Mucosa of descending colon (tissue), 3 donors: ENCODE measurements at regions not wholly inside any gene's neighbourhood (a gene's known extent, or its start where the extent isn't known, plus 50 kb on each side); places are given as distances from the start of the nearest gene placed in this dataset.

Experiments
- ATAC-seq: fragments of 200-7000 bp; cut with Tn5 transposase; one replicate; pipeline ENCODE4 v1.9.1; 2020; ENCODE audit warnings: mild to moderate bottlenecking, moderate library complexity
- DNase-seq, 3 donors: peaks; one replicate each; pipeline ENCODE4 v3.0.0-alpha.2; 2020
- H3K36me3 ChIP-seq: fragments of 200-600 bp; one replicate; pipeline ENCODE4 v1.8.0; 2021; ENCODE audit warnings: low read depth, mild to moderate bottlenecking
- H3K4me1 ChIP-seq: fragments of 200-600 bp; one replicate; pipeline ENCODE4 v1.8.0; 2021; ENCODE audit warnings: low read depth, mild to moderate bottlenecking
- H3K4me3 ChIP-seq: fragments of 200-600 bp; one replicate; pipeline ENCODE4 v1.8.0; 2021; ENCODE audit warnings: mild to moderate bottlenecking
- H3K9me3 ChIP-seq: fragments of 200-600 bp; one replicate; pipeline ENCODE4 v1.8.0; 2021; ENCODE audit warnings: mild to moderate bottlenecking
- intact Hi-C, 2 donors: fragments of 100-400 bp; cut with DNase I in 1 of 2; cut with micrococcal nuclease in 1 of 2; formaldehyde crosslinking; loops; one replicate each; pipeline versions ENCODE4 v1.11.0 to v1.11.1; 2022; cut with DNase I, micrococcal nuclease
- TF ChIP-seq, protein P1 (sequence below): fragments of 200-600 bp; IDR thresholded peaks from one replicate; pipeline ENCODE4 v1.8.0; 2022; ENCODE audit warnings: antibody characterized with exemption, mild to moderate bottlenecking
- donor health status: DM: no; HTN: no; CAD: no; lungs with moderate emphysema.
- donor health status: DM: no; HTN: no; CAD: no.
- donor health status: DM: no; HTN: yes; CAD: no.

DNA sequence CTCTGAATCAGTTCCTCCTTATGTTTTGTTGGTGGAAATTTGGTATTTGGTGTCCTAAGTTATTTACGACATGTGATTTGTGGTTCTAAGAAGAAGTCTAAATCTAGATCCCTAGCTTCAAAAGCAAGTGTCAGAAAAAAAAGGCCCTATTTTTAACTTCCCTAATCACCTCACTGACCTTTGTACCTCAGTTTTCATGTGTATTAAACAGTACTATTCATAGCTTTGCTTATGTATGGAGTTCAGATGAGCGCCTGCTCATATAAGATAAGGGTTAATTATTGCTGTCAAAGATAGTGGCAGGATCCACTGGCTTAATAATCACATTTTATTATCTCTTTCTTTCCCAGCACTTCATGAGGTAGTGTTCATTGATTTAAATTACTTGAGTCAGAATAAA, 318.2 kb downstream of the PARP8 start:
- DNase-seq = no peak
- ATAC-seq = no peak
- no peaks in the 10 kb centered on the region for H3K9me3 ChIP-seq
- no peaks in the 10 kb centered on the region for H3K4me1 ChIP-seq
- TF ChIP-seq, protein P1, sequence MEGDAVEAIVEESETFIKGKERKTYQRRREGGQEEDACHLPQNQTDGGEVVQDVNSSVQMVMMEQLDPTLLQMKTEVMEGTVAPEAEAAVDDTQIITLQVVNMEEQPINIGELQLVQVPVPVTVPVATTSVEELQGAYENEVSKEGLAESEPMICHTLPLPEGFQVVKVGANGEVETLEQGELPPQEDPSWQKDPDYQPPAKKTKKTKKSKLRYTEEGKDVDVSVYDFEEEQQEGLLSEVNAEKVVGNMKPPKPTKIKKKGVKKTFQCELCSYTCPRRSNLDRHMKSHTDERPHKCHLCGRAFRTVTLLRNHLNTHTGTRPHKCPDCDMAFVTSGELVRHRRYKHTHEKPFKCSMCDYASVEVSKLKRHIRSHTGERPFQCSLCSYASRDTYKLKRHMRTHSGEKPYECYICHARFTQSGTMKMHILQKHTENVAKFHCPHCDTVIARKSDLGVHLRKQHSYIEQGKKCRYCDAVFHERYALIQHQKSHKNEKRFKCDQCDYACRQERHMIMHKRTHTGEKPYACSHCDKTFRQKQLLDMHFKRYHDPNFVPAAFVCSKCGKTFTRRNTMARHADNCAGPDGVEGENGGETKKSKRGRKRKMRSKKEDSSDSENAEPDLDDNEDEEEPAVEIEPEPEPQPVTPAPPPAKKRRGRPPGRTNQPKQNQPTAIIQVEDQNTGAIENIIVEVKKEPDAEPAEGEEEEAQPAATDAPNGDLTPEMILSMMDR = no peak
- H3K36me3 ChIP-seq = no peaks in the 10 kb centered on the region
- intact Hi-C loops = no loop called here
- no peak overlapping the region for H3K4me3 ChIP-seq

DNA sequence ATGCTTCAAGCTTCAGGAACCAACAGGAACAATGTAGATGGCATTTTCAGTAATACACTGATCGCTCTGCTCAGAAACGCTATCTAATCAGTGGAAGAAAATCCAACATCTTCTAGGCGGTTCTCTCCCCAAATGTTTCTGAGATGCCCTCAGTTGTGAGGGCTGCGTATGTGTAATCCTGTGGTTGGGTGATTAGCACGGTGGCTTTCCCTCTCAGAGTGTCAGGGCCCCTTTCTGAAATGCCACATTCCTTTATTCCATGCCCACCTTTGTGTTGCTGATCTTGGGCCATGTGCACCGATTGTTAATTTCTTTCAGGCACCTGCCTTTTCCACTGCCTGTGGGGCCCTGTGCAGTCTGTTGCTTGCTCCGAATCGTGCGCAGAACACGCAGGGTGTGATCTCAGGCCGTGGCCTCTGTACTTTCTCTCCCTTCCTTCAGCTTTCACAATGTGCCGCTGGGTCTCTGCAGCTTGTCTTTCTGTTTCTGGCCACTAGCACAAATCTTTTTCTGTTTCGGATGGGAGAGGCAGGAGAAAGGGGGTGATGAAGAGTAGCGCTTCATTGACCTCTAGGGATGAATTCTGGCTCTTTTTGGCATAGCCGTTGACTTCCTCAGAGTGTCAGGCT, 324.0 kb downstream of the PARP8 start:
- TF ChIP-seq, protein P1 = no peak
- H3K4me3 ChIP-seq = no peak overlapping the region
- no peaks in the 10 kb centered on the region for H3K9me3 ChIP-seq
- intact Hi-C loops = no loop called here
- ATAC-seq = no peak
- H3K36me3 ChIP-seq = no peaks in the 10 kb centered on the region
- DNase-seq = no peak
- no peaks in the 10 kb centered on the region for H3K4me1 ChIP-seq

DNA sequence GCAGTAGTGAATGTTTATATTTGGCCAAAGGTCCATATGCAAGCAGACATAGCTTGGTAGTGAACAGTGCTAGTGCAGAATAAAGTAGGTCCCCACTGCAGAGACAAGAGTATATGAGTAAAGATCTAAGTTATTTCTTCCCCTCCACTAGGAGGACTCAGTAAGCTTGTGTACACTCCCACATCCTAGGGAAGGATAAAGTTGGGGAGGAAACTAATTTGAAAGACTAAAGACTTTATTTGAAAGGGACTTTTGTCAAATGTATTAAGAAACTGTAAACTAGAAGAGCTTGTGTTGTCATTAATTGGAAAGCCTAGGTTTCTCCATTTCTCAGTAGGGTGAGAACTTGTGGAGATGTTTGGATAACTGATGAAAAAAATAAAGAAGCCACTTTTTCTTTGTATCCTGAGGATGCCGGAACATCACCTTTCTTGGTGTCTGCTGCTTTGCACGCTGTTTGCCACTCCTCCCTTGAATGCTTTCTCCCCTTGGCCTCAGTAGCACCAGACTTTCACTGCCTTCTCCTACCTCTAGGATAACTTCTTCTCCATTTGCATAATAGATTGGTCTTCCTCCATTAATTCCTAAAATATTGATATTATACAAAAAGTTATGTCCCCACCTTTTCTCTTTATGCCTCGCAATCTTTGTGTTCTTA, 329.0 kb downstream of the PARP8 start:
- intact Hi-C loops = no loop called here
- Histone ChIP-seq H3K4me1 (no peaks in the 10 kb centered on the region), H3K4me3 (no peak overlapping the region), H3K36me3 (no peaks in the 10 kb centered on the region), H3K9me3 (no peaks in the 10 kb centered on the region)
- DNase-seq (no peak), ATAC-seq (no peak)
- TF ChIP-seq, protein P1 = no peak

DNA sequence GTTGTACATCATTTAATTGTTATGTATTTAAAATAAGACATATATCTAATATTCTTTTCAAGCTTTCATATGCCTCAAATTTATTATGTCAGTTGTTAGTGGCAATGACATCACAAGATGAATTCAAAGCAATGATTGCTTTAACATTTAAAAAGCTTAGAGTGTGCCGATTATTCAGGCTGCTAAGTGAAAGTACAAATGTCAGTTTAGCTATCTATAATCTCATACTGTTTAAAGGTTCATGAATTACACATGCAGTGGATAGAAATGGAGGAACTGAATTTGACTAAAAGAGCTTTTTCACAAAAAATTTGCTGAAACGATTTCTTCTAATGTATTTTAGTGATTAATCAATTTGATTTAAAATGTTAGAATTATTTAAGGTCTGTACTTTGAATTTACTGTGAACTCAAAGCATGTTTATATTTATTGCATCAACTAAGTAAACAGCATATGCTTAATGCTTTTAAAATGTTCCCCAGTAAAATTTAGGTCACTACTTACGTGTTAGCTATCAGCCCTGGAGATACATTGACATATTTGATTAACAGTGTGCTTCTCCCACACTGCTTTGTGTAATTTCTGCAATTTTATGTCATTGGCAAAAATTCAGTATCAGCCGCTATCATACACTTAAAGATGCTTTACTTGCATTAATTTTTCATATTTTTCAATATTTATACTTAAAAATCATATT, 334.9 kb downstream of the PARP8 start:
- intact Hi-C loops = no loop called here
- TF ChIP-seq, protein P1 = no peak
- no peaks in the 10 kb centered on the region for H3K4me1 ChIP-seq
- DNase-seq (no peak), ATAC-seq (no peak)
- no peak overlapping the region for H3K4me3 ChIP-seq
- H3K36me3 ChIP-seq = no peaks in the 10 kb centered on the region
- H3K9me3 ChIP-seq = no peaks in the 10 kb centered on the region

DNA sequence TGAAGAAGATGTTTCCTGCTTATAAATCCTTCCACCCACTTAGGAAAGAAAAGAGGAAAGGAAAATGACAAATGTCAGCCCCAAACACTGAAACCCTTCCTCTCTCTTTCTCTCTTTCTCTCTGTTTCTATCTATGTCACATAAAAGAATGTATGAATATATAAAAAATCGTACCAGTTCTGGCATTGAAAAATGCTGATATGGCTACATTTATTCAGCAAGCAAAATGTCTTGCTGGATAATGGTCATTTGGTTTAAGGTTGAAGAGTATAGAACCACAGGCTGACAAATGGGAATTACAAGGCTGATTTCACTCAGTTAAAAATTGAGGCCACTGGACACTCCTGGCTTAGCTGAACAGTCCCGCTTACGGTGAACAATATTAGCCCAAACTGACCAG, 335.9 kb downstream of the PARP8 start:
- no peaks in the 10 kb centered on the region for H3K36me3 ChIP-seq
- no peaks in the 10 kb centered on the region for H3K4me1 ChIP-seq
- H3K4me3 ChIP-seq = no peak overlapping the region
- TF ChIP-seq, protein P1 = no peak
- intact Hi-C loops = no loop called here
- ATAC-seq = no peak
- no peaks in the 10 kb centered on the region for H3K9me3 ChIP-seq
- DNase-seq = no peak
